ENCODE measurements at regions not wholly inside any gene's neighbourhood (a gene's known extent, or its start where the extent isn't known, plus 50 kb on each side); places are given as distances from the start of the nearest gene placed in this dataset.

GRCh38 chr3:13253208-13253937, 166.7 kb downstream of the NUP210 start:
- intact Hi-C loops (cut with micrococcal nuclease; ENCODE audit: unreplicated experiment), result no loop called here
- BruUV-seq (replicated peaks), result no TSS peak

GRCh38 chr3:13252207-13252606, 167.9 kb downstream of the NUP210 start:
- intact Hi-C loops (cut with micrococcal nuclease; ENCODE audit: unreplicated experiment), result no loop called here
- H3F3A ChIP-seq (ENCODE audit: insufficient read depth, low read depth), result no peaks in the 10 kb centered on the region
- H3K27me3 ChIP-seq (ENCODE audit: insufficient read depth, low read depth), result no peaks in the 10 kb centered on the region
- TF ChIP-seq EZH2 (IDR thresholded peaks at IDR 0.05; ENCODE audit: low read depth), result no peak
- ChIA-PET CTCF (no interaction called here), POLR2A (ENCODE audit: unreplicated experiment) (no interaction called here)
- no peak overlapping the region for H3K4me3 ChIP-seq
- H3K36me3 ChIP-seq (ENCODE audit: low read depth), result no peaks in the 10 kb centered on the region
- H3K27ac ChIP-seq, result no peak overlapping the region
- no peaks in the 10 kb centered on the region; the same call in 1 of the 2 replicates for H3K4me1 ChIP-seq (replicated peaks; ENCODE audit: insufficient read depth)
- BruUV-seq (replicated peaks), result no TSS peak
- no peaks in the 10 kb centered on the region for H3K79me2 ChIP-seq (ENCODE audit: low read depth)
- no peaks in the 10 kb centered on the region for H3K9me3 ChIP-seq (ENCODE audit: insufficient read depth, low read depth)
- H3K4me2 ChIP-seq, result no peak overlapping the region
- no peak for DNase-seq
- no peak overlapping the region for H2AFZ ChIP-seq
- no peaks in the 10 kb centered on the region for H3K9me2 ChIP-seq (ENCODE audit: insufficient read depth)
- H4K20me1 ChIP-seq (ENCODE audit: insufficient read depth), result no peaks in the 10 kb centered on the region; the same call in 1 of the 2 replicates

More at GRCh38 chr3:13253208-13253937, 166.7 kb downstream of the NUP210 start:
- no peaks in the 10 kb centered on the region for H3K27me3 ChIP-seq (ENCODE audit: insufficient read depth, low read depth)
- ChIA-PET POLR2A (ENCODE audit: unreplicated experiment) (no interaction called here), CTCF (no interaction called here)
- H3F3A ChIP-seq (ENCODE audit: insufficient read depth, low read depth), result no peaks in the 10 kb centered on the region
- H3K79me2 ChIP-seq (ENCODE audit: low read depth), result no peaks in the 10 kb centered on the region
- no peak overlapping the region for H2AFZ ChIP-seq
- H3K4me2 ChIP-seq, result no peak overlapping the region
- no peaks in the 10 kb centered on the region for H3K9me3 ChIP-seq (ENCODE audit: insufficient read depth, low read depth)
- DNase-seq, result no peak
- H3K4me3 ChIP-seq, result no peak overlapping the region
- H3K36me3 ChIP-seq (ENCODE audit: low read depth), result no peaks in the 10 kb centered on the region
- H3K4me1 ChIP-seq (replicated peaks; ENCODE audit: insufficient read depth), result no peaks in the 10 kb centered on the region; the same call in 1 of the 2 replicates
- TF ChIP-seq, protein P1, sequence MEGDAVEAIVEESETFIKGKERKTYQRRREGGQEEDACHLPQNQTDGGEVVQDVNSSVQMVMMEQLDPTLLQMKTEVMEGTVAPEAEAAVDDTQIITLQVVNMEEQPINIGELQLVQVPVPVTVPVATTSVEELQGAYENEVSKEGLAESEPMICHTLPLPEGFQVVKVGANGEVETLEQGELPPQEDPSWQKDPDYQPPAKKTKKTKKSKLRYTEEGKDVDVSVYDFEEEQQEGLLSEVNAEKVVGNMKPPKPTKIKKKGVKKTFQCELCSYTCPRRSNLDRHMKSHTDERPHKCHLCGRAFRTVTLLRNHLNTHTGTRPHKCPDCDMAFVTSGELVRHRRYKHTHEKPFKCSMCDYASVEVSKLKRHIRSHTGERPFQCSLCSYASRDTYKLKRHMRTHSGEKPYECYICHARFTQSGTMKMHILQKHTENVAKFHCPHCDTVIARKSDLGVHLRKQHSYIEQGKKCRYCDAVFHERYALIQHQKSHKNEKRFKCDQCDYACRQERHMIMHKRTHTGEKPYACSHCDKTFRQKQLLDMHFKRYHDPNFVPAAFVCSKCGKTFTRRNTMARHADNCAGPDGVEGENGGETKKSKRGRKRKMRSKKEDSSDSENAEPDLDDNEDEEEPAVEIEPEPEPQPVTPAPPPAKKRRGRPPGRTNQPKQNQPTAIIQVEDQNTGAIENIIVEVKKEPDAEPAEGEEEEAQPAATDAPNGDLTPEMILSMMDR (conservative IDR thresholded peaks at IDR 0.05), result no peak
- no peak for TF ChIP-seq EZH2 (IDR thresholded peaks at IDR 0.05; ENCODE audit: low read depth)
- H3K9me2 ChIP-seq (ENCODE audit: insufficient read depth), result no peaks in the 10 kb centered on the region
- H4K20me1 ChIP-seq (ENCODE audit: insufficient read depth), result no peaks in the 10 kb centered on the region; the same call in 1 of the 2 replicates
- H3K27ac ChIP-seq, result no peak overlapping the region

DNA sequence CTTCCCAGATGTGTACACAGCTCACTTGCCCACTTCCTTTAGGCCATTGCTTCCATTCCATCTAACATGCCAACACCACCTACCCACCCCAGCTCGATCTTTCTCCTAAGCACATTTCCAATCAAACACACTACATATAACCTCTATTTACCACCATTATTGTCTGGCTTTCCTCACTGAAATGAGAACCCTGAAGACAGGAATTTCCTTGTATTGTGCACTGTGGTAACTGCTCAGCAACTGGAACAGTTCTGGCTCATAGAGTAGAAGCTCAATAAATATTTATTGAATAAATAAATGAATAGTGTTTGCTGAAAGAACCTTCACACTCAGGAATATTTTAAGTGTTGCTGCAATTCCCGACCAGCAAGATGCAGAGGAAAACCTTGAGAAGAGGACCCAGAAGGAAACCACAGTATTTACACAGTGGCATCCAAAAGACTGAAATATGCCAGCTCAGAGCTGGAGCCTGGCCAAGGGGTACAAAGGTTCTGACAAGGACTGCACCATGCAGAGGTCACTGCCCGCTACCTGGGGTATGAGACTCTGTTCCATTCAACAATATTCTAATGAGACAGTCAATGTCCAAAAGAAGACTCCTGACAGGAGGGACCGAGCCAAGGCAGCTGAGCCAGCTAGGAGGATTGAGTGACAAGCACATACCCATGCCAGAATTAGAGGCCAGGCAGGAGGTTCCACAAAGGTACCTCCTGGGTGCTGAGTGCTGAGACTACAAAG, 168.8 kb downstream of the NUP210 start:
- TF ChIP-seq EZH2 (IDR thresholded peaks at IDR 0.05; ENCODE audit: low read depth), result no peak
- TF ChIP-seq, protein P1 (conservative IDR thresholded peaks at IDR 0.05), result no peak
- intact Hi-C loops (cut with micrococcal nuclease; ENCODE audit: unreplicated experiment), result no loop called here
- no TSS peak for BruUV-seq (replicated peaks)
- Histone ChIP-seq H3K27ac (no peak overlapping the region), H3K9me2 (ENCODE audit: insufficient read depth) (no peaks in the 10 kb centered on the region), H3K9me3 (ENCODE audit: insufficient read depth, low read depth) (no peaks in the 10 kb centered on the region), H2AFZ (no peak overlapping the region), H3F3A (ENCODE audit: insufficient read depth, low read depth) (no peaks in the 10 kb centered on the region), H3K79me2 (ENCODE audit: low read depth) (no peaks in the 10 kb centered on the region), H4K20me1 (ENCODE audit: insufficient read depth) (no peaks in the 10 kb centered on the region; the same call in 1 of the 2 replicates), H3K4me3 (no peak overlapping the region), H3K4me1 (replicated peaks; ENCODE audit: insufficient read depth) (no peaks in the 10 kb centered on the region; the same call in 1 of the 2 replicates), H3K4me2 (no peak overlapping the region), H3K36me3 (ENCODE audit: low read depth) (no peaks in the 10 kb centered on the region), H3K27me3 (ENCODE audit: insufficient read depth, low read depth) (no peaks in the 10 kb centered on the region)
- ChIA-PET POLR2A (ENCODE audit: unreplicated experiment) (no interaction called here), CTCF (no interaction called here)
- no peak for DNase-seq
